ENCODE measurements at regions not wholly inside any gene's neighbourhood (a gene's known extent, or its start where the extent isn't known, plus 50 kb on each side); places are given as distances from the start of the nearest gene placed in this dataset.

- TF ChIP-seq CTCF (IDR thresholded peaks at IDR 0.05; ENCODE audit: low read depth, low read length, poor library complexity, severe bottlenecking): no peak
- no peak for TF ChIP-seq EZH2phosphoT487 (IDR thresholded peaks at IDR 0.05; ENCODE audit: borderline replicate concordance, low read length)
Measured at GRCh38 chr6:22106451-22106850, 190.4 kb downstream of the PRL start.

Measured in DOHH2 (cell line).